ENCODE measurements at regions not wholly inside any gene's neighbourhood (a gene's known extent, or its start where the extent isn't known, plus 50 kb on each side); places are given as distances from the start of the nearest gene placed in this dataset.

- no peak overlapping the region for H3K4me3 ChIP-seq (ENCODE audit: insufficient read depth, low read depth, low read length)
- no peaks in the 10 kb centered on the region for H3K27me3 ChIP-seq (ENCODE audit: control insufficient read depth, insufficient read depth, low read length)
- DNase-seq = peak; percentile 61
- no peaks in the 10 kb centered on the region for H3K36me3 ChIP-seq (replicated peaks; ENCODE audit: control insufficient read depth, insufficient read depth, low read length)
These were observed 51.6 kb upstream of the PIWIL1 start for GRCh38 chr12:130286041-130286440.

GRCh38 chr12:130286741-130287440 is 50.8 kb upstream of the PIWIL1 start:
- no peaks in the 10 kb centered on the region for H3K27me3 ChIP-seq (ENCODE audit: control insufficient read depth, insufficient read depth, low read length)
- no peak overlapping the region for H3K4me3 ChIP-seq (ENCODE audit: insufficient read depth, low read depth, low read length)
- H3K36me3 ChIP-seq (replicated peaks; ENCODE audit: control insufficient read depth, insufficient read depth, low read length) = no peaks in the 10 kb centered on the region
- no peak for DNase-seq
